NCI-H345 (cell line): ENCODE measurements at regions not wholly inside any gene's neighbourhood (a gene's known extent, or its start where the extent isn't known, plus 50 kb on each side); places are given as distances from the start of the nearest gene placed in this dataset.
"Not testable (repeated sequence)": the region's sequence is repeated elsewhere in the genome, so short reads cannot be mapped to it uniquely, and the experiment has no call there.

ENCODE experiments used
- DNase-seq: peaks from one replicate; lab custom pipeline; 2025; lab: John Stamatoyannopoulos, UW

GRCh38 chr17:33944826-33945225, 310.3 kb upstream of the CCL2 start:
- DNase-seq: no peak

- no peak for DNase-seq
These were observed 309.2 kb upstream of the CCL2 start for GRCh38 chr17:33945646-33946546.

- no peak for DNase-seq
These were observed 307.3 kb upstream of the CCL2 start for GRCh38 chr17:33947762-33948161.

- DNase-seq: no peak
These were observed 306.8 kb upstream of the CCL2 start for GRCh38 chr17:33948309-33948708.

DNA sequence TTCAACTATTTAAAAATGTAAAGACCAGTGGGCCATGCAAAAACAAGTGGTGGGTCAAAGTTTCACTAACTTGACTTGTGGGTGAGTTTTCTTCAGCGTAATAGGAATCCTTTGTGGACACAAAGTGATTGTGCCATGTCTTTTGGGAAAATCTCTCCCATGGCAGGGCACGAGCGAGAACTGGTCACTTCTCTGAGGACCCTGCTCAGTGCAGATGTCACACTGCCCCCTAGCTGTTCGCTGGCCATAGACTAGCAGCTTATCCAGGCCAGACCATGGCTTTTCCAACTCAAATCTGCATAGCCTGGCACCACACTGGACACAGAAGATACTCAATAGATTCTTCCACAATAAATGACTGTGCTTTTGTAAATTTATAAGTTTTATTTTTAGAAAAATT, 306.0 kb upstream of the CCL2 start:
- no peak for DNase-seq

- no peak for DNase-seq
These were observed 305.0 kb upstream of the CCL2 start for GRCh38 chr17:33950061-33950460.

DNA sequence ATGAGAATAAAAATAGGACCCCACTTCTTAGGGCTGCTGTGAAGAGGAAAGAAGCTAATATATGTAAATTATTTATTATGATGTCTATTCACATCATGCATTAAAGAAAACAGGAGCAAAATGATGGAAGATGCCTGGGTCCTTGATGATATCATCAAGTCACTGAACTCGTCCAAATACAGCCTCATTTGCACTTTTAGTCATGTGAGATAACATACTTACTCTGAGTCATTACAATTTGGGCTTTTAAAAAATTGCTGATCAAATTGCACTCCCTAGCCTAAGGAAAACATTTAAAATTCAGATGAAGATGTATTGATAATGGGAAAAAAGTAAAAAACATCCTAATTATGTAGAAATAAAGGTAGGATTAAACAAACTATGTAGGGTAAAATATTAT, 302.7 kb upstream of the CCL2 start:
- no peak for DNase-seq

- no peak for DNase-seq
These were observed 300.5 kb upstream of the CCL2 start for GRCh38 chr17:33954597-33954996.

- DNase-seq: no peak
These were observed 299.6 kb upstream of the CCL2 start for GRCh38 chr17:33955461-33955860.

GRCh38 chr17:33959098-33959497, 296.0 kb upstream of the CCL2 start:
- not testable (repeated sequence) for DNase-seq

DNA sequence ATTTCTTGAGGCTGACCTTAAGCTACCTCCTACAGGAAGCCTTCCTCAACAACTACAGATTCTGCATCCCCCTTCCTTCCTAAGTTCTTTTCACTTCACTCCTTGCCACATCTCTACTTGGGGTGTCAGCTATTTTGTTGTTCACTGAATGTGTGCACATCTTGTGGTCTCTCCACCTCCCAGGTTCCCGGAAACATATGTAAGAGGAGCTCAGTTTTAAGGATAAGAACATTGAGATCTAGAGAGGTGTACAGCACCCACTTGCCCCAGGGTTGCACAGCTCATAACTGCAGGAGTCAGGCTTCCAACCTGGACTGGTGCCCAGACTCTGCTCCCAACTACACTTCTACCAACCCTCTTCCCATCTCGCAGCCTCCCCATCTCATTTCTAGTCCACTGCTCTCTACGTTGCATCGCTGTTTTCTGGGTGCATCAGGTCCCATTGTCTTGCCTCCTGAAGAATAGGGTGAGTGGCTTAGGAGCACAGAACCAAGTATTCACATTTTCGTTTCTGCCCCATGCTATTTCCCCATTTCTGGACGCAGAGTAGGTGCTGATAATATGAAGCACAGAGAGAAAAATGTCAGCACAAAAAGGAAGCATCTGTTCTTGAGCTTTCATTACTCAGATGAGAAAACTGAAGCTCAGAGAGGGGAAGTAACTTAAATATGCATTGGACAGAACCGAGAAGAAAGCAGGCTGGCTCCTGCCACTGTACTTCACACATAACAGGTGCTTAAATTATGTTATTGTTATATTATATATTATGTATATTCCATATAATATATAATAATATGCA, 292.0 kb upstream of the CCL2 start:
- DNase-seq: no peak

GRCh38 chr17:33964344-33964979, 290.6 kb upstream of the CCL2 start:
- peak; percentile 15 for DNase-seq

DNA sequence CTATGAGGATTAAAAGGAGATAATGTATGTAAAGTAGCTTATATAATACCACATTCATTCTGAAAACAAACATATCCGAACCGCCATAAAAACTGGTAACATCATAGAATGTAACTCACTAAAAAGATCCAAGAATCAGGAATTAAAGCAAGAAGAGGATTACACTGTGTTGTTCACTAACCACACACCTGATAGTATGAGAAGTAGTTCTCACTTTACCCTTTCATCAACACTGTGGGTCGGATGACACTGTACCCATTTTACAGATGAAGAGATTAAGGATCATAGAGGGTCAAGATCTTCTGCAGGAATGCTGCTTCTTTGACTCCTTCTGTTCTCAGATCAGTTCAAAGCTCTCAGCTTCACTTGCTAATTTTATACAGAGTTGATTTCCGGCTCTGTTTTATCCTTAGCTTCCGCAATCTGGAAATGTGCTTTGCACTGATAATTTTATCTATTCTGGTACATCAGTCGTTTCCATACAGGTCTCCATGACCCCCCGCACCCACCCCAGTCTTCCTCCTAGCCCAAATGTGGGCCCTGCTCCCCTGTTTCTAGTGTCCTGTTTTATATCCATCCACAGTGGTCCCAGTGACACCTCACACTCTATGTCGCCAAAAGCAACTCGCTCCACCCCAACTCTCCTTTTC, 288.6 kb upstream of the CCL2 start:
- DNase-seq: no peak

- DNase-seq: no peak
These were observed 287.3 kb upstream of the CCL2 start for GRCh38 chr17:33967608-33968349.

GRCh38 chr17:33968350-33969044, 286.6 kb upstream of the CCL2 start:
- no peak for DNase-seq

- DNase-seq: peak; percentile 44
These were observed 284.8 kb upstream of the CCL2 start for GRCh38 chr17:33970279-33970678.

DNA sequence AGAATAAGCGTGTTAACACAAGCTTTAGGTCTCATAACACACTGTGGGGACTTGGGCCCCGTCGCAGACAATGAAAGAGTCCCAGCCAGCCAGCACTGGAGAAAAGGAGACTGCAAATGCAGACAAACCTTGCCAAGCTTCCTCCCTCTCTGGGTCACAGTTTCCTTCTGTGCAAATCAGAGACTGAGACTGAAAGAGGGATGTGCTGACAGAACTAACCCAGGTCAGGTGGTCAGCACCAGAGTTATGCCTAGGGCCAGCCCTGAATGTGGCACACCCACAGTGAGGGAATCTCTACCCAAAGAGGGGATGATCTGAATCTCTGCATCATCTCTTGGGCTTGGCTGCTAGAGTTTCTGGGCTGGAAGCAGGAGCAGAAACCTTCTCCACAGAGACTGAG, 282.3 kb upstream of the CCL2 start:
- no peak for DNase-seq

DNA sequence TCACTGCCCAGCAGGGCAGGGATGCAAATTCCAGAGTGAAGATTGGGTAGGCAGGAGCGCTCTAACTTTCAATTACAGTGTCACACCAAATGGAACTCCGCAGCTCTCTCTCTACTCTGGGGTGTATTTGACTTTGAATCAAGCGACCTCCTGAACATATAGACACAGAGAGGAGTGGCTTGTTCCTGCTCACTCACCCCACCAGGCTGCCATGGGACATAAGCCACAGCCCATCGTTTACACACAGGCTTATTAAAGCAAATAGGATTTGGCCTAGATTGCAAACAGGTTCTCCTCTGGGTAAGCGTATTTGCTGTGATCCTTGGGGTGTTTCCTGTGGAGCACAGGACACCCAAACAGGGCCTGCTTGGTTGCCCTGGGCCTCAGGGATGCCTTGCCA, 281.6 kb upstream of the CCL2 start:
- DNase-seq: no peak

- no peak for DNase-seq
These were observed 280.8 kb upstream of the CCL2 start for GRCh38 chr17:33974276-33974675.

- no peak for DNase-seq
These were observed 278.3 kb upstream of the CCL2 start for GRCh38 chr17:33976831-33977230.
